NT2/D1 (cell line): ENCODE measurements at regions not wholly inside any gene's neighbourhood (a gene's known extent, or its start where the extent isn't known, plus 50 kb on each side); places are given as distances from the start of the nearest gene placed in this dataset.

ENCODE experiments used
- SUZ12 ChIP-seq: IDR thresholded peaks from 2 replicates; pipeline ENCODE4 v1.6.1; 2011; ENCODE audit not compliant: insufficient read length, insufficient read depth; ENCODE audit errors: extremely low read depth
- YY1 ChIP-seq: IDR thresholded peaks from 2 replicates; pipeline ENCODE4 v1.6.1; 2011; ENCODE audit not compliant: insufficient read length, insufficient read depth
- ZNF274 ChIP-seq: IDR thresholded peaks from 2 replicates; pipeline ENCODE4 v1.6.1; 2011; ENCODE audit warnings: mild to moderate bottlenecking, low read depth, low read length

GRCh38 chr1:101119289-101119688, 93.7 kb upstream of the DPH5 start:
- no peak for TF ChIP-seq SUZ12
- no peak for TF ChIP-seq YY1
- no peak for TF ChIP-seq ZNF274
